Gastrocnemius medialis (tissue), 4 donors: ENCODE measurements at regions not wholly inside any gene's neighbourhood (a gene's known extent, or its start where the extent isn't known, plus 50 kb on each side); places are given as distances from the start of the nearest gene placed in this dataset.

Experiments
- ATAC-seq, 2 donors: fragments of 150-250 bp; one replicate each; pipeline ENCODE4 v1.9.1; 2016
- DNase-seq, 2 donors: peaks; one replicate each; pipeline ENCODE4 v3.0.0-alpha.2; 2019
- H3K27ac ChIP-seq, 4 donors: fragments of 200-600 bp; sonication (generic); 1 replicate in 1 of 4; 2 replicates in 3 of 4; pipeline ENCODE4 v1.5.1; 2016 to 2018; ENCODE audit warnings: mild to moderate bottlenecking in 2 of 4, moderate library complexity in 1 of 4
- H3K27me3 ChIP-seq, 3 donors: fragments of 200-600 bp; sonication (generic) in 2 of 3; 1 replicate in 1 of 3; 2 replicates in 2 of 3; pipeline versions ENCODE4 v1.5.1 to v1.6.0; 2016 to 2019; ENCODE audit warnings: mild to moderate bottlenecking in 1 of 3, moderate library complexity in 1 of 3
- H3K36me3 ChIP-seq, 2 donors: fragments of 200-600 bp; sonication (generic) in 1 of 2; one replicate each; pipeline ENCODE4 v1.5.1; 2017 to 2018
- H3K4me1 ChIP-seq, 2 donors: fragments of 200-600 bp; sonication (generic) in 1 of 2; one replicate each; pipeline ENCODE4 v1.5.1; 2016 to 2017; ENCODE audit warnings: mild to moderate bottlenecking in 2 of 2
- H3K4me3 ChIP-seq, 4 donors: fragments of 200-600 bp; sonication (generic) in 3 of 4; 1 replicate in 1 of 4; 2 replicates in 3 of 4; pipeline ENCODE4 v1.5.1; 2016 to 2019; ENCODE audit warnings: mild to moderate bottlenecking in 2 of 4
- H3K9me3 ChIP-seq, 3 donors: fragments of 200-600 bp; sonication (generic) in 2 of 3; 1 replicate in 1 of 3; 2 replicates in 2 of 3; pipeline ENCODE4 v1.5.1; 2016 to 2019
- POLR2A ChIP-seq, 2 donors: fragments of 450-650 bp; IDR thresholded peaks; one replicate each; pipeline ENCODE4 v1.6.1; 2017; ENCODE audit warnings: antibody characterized with exemption in 2 of 2, mild to moderate bottlenecking in 2 of 2, moderate library complexity in 2 of 2
- in situ Hi-C, 4 donors: fragments of 200-750 bp; cut with MboI; loops; one replicate each; pipeline versions ENCODE4 v1.15.0 to v1.8.0; 2017; ENCODE audit warnings: low sequenced_read_pairs in 4 of 4
- intact Hi-C: fragments of 100-400 bp; cut with DNase I; formaldehyde crosslinking; loops from one replicate; pipeline ENCODE4 v1.15.1; 2023; ENCODE audit warnings: low total_unique reads
- TF ChIP-seq, protein P1 (sequence below), 5 experiments: fragments of 450-650 bp in 3 of 5; fragments of 200-600 bp in 2 of 5; sonication (generic) in 2 of 5; IDR thresholded peaks in 4 of 5; conservative IDR thresholded peaks in 1 of 5; 1 replicate in 4 of 5; 2 replicates in 1 of 5; pipeline ENCODE4 v1.5.1; 2016 to 2019; ENCODE audit warnings: antibody characterized with exemption in 5 of 5, mild to moderate bottlenecking in 3 of 5, moderate library complexity in 3 of 5

DNA sequence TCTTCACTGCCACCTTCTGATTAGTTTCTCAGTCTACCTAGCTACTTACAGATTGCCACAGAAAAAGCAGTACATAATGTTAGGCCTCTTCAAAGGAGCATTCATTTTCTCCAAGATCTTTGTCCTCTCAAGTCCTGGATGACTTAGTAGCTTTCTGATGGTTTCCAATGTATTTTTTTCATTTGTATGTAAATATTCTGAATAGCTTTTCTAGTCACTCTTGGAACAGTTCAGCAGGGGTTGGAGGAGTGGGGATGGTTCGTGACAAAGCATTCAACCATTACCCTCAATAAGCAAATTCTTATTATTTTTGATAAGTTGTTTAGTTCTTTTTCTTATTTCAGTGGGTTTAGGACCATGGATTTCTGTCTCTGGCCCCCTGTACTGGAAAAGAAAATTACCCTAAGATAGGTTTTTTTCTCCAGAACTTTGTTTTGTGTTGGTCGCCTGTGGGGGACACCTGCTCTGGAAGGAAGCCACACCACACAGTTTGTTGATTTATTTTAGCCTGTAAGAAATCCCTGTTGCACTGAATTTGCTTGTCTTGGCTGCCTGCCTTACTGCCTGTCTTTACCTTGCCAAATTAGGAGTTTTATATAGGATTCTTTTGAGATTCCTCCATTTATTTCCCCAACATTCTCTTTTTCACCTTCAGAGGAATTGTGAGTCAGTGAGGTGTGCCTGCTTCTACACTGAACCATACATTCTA, 247.9 kb downstream of the RFPL4B start:
- intact Hi-C loops (no loop called here), in situ Hi-C loops (no loop called here)
- Histone ChIP-seq H3K27me3 (no peaks in the 10 kb centered on the region), H3K27ac (no peak overlapping the region), H3K4me3 (no peak overlapping the region), H3K36me3 (no peaks in the 10 kb centered on the region), H3K4me1 (no peaks in the 10 kb centered on the region), H3K9me3 (no peaks in the 10 kb centered on the region)
- no peak for ATAC-seq
- TF ChIP-seq, protein P1, sequence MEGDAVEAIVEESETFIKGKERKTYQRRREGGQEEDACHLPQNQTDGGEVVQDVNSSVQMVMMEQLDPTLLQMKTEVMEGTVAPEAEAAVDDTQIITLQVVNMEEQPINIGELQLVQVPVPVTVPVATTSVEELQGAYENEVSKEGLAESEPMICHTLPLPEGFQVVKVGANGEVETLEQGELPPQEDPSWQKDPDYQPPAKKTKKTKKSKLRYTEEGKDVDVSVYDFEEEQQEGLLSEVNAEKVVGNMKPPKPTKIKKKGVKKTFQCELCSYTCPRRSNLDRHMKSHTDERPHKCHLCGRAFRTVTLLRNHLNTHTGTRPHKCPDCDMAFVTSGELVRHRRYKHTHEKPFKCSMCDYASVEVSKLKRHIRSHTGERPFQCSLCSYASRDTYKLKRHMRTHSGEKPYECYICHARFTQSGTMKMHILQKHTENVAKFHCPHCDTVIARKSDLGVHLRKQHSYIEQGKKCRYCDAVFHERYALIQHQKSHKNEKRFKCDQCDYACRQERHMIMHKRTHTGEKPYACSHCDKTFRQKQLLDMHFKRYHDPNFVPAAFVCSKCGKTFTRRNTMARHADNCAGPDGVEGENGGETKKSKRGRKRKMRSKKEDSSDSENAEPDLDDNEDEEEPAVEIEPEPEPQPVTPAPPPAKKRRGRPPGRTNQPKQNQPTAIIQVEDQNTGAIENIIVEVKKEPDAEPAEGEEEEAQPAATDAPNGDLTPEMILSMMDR (IDR thresholded peaks at IDR 0.05 in 4 of 5, conservative IDR thresholded peaks at IDR 0.05 in 1 of 5): no peak
- TF ChIP-seq POLR2A (IDR thresholded peaks at IDR 0.05): no peak
- no peak for DNase-seq

DNA sequence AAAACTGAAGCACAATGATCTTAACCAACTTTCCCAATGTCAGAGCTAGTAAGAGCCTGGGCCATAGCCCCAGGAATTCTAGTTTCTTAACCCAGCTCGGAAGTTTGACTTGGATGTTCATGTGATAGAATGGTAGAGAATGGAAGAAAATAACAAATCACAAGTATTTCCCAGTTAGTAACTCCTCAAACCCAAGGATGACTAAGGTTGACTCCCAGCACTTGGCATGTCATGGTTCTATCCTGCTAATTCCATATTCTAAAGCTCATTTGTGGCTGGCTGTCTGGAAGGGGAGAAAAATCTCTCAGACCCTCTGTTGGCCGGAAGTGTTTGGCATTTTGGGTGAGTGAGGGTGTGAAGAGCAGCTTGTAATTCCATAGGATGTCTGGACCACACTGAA, 248.7 kb downstream of the RFPL4B start:
- no peak for ATAC-seq
- Histone ChIP-seq H3K9me3 (no peaks in the 10 kb centered on the region), H3K27ac (no peak overlapping the region), H3K36me3 (no peaks in the 10 kb centered on the region), H3K27me3 (no peaks in the 10 kb centered on the region), H3K4me1 (no peaks in the 10 kb centered on the region), H3K4me3 (no peak overlapping the region)
- in situ Hi-C loops: no loop called here
- no peak for DNase-seq
- no peak for TF ChIP-seq POLR2A (IDR thresholded peaks at IDR 0.05)
- TF ChIP-seq, protein P1 (IDR thresholded peaks at IDR 0.05 in 4 of 5, conservative IDR thresholded peaks at IDR 0.05 in 1 of 5): no peak
- intact Hi-C loops: no loop called here

DNA sequence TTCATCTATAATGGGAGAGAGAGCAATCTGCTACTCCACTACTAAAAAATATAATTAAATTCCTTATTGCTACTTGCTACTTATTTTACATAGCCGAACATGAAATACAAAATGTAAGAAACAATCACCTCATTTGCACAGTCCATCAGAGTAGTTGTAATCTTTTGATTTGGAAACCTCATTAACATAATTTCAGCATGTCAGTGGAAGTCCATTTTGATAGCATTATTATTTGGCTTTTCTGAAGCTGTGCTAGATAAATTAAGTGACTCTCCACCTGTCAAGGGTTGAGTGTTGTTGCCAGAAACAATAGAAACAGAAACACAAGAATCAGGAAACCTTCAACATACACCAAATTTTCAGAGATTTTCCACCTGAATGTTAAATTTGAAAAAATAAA, 250.0 kb downstream of the RFPL4B start:
- in situ Hi-C loops: no loop called here
- no peaks in the 10 kb centered on the region for H3K27me3 ChIP-seq

DNA sequence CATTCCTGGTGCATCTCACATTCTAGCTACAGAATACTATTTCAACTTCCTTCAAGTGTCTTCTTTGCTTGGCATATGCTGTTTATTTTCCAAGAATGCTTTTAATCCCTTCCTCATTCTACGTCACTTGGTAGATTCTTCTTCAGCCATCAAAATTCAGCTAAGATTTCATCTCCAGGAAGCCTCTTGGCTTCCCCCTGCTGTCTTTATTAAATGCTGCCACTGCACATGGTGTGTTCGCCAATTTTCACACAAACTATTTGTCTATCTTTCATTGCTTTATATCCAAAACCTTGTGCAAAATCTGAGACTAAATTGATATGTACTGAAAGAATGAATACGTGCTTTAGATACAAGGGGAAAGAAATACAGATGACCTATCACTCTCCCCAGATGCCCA, 253.0 kb downstream of the RFPL4B start:
- in situ Hi-C loops: no loop called here
- Histone ChIP-seq H3K4me3 (no peak overlapping the region), H3K4me1 (no peaks in the 10 kb centered on the region), H3K9me3 (no peaks in the 10 kb centered on the region), H3K27me3 (no peaks in the 10 kb centered on the region), H3K36me3 (no peaks in the 10 kb centered on the region), H3K27ac (no peak overlapping the region)
- DNase-seq: no peak
- ATAC-seq: no peak
- no peak for TF ChIP-seq POLR2A (IDR thresholded peaks at IDR 0.05)
- TF ChIP-seq, protein P1 (IDR thresholded peaks at IDR 0.05 in 4 of 5, conservative IDR thresholded peaks at IDR 0.05 in 1 of 5): no peak
- intact Hi-C loops: no loop called here

More for the DNA sequence above, 250.0 kb downstream of the RFPL4B start:
- H3K4me3 ChIP-seq: no peak overlapping the region
- TF ChIP-seq POLR2A (IDR thresholded peaks at IDR 0.05): no peak
- TF ChIP-seq, protein P1 (IDR thresholded peaks at IDR 0.05 in 4 of 5, conservative IDR thresholded peaks at IDR 0.05 in 1 of 5): no peak
- no peaks in the 10 kb centered on the region for H3K36me3 ChIP-seq
- no peak overlapping the region for H3K27ac ChIP-seq
- H3K9me3 ChIP-seq: no peaks in the 10 kb centered on the region
- DNase-seq (no peak), ATAC-seq (no peak)
- no peaks in the 10 kb centered on the region for H3K4me1 ChIP-seq
- intact Hi-C loops: no loop called here

DNA sequence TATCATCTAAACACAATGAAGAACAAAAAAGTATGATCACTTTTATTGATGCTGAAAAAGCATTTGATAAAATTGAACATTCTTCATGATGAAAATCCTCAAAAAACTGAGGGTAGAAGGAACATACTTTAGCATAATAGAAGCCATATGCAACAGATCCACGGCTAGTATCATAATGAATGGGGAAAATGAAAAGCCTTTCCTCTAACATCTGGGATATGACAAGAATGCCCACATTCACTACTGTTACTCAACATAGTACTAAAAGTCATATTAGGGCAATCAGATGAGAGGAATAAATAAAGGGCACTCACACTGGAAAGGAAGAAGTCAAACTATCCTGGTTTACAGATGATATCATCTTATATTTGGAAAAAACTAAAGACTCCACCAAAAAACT, 256.6 kb downstream of the RFPL4B start:
- Histone ChIP-seq H3K27me3 (no peaks in the 10 kb centered on the region), H3K27ac (no peak overlapping the region), H3K36me3 (no peaks in the 10 kb centered on the region), H3K9me3 (no peaks in the 10 kb centered on the region), H3K4me3 (no peak overlapping the region), H3K4me1 (no peaks in the 10 kb centered on the region)
- in situ Hi-C loops (no loop called here), intact Hi-C loops (no loop called here)
- DNase-seq (no peak), ATAC-seq (no peak)
- TF ChIP-seq, protein P1 (IDR thresholded peaks at IDR 0.05 in 4 of 5, conservative IDR thresholded peaks at IDR 0.05 in 1 of 5): no peak
- TF ChIP-seq POLR2A (IDR thresholded peaks at IDR 0.05): no peak
